H1 (cell line): ENCODE measurements at regions not wholly inside any gene's neighbourhood (a gene's known extent, or its start where the extent isn't known, plus 50 kb on each side); places are given as distances from the start of the nearest gene placed in this dataset.
"Not testable (repeated sequence)": the region's sequence is repeated elsewhere in the genome, so short reads cannot be mapped to it uniquely, and the experiment has no call there.

ENCODE experiments used
- EZH2 ChIP-seq: fragments of 200-600 bp; sonication (generic); IDR thresholded peaks from 2 replicates; pipeline ENCODE4 v1.7.1; 2012; ENCODE audit warnings: low read depth, mild to moderate bottlenecking, moderate library complexity, low read length, inconsistent platforms; ENCODE audit not compliant: severe bottlenecking
- TF ChIP-seq, protein P1 (sequence below), 3 experiments: IDR thresholded peaks; 1 replicate in 2 of 3; 2 replicates in 1 of 3; pipeline versions ENCODE4 v1.5.1 to v1.6.1; 2011; ENCODE audit warnings: low read length in 3 of 3, mild to moderate bottlenecking in 3 of 3, inconsistent platforms in 2 of 3, low read depth in 1 of 3, moderate library complexity in 1 of 3; ENCODE audit not compliant: insufficient read depth in 1 of 3; ENCODE audit errors: control extremely low read depth in 1 of 3

DNA sequence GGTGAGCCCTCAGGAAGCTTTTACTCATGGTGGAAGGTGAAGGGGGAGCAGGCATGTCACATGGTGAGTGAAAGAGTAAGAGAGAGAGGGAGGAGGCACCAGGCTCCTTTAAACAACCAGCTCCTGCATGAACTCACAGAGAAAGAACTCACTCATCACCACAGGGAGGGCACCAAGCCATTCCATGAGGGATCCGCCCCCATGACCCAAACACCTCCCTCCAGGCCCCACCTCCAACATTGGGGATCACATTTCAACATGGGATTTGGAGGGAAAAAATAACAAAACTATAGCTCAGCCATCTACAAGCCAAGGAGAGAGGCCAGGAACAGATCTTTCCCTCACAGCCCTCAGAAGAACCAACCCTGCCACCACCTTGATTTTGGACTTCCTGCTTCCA is 153.9 kb downstream of the GOLGA8K start:
- not testable (repeated sequence) for TF ChIP-seq EZH2
- TF ChIP-seq, protein P1, sequence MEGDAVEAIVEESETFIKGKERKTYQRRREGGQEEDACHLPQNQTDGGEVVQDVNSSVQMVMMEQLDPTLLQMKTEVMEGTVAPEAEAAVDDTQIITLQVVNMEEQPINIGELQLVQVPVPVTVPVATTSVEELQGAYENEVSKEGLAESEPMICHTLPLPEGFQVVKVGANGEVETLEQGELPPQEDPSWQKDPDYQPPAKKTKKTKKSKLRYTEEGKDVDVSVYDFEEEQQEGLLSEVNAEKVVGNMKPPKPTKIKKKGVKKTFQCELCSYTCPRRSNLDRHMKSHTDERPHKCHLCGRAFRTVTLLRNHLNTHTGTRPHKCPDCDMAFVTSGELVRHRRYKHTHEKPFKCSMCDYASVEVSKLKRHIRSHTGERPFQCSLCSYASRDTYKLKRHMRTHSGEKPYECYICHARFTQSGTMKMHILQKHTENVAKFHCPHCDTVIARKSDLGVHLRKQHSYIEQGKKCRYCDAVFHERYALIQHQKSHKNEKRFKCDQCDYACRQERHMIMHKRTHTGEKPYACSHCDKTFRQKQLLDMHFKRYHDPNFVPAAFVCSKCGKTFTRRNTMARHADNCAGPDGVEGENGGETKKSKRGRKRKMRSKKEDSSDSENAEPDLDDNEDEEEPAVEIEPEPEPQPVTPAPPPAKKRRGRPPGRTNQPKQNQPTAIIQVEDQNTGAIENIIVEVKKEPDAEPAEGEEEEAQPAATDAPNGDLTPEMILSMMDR (IDR thresholded peaks at IDR 0.05; ENCODE audit: control extremely low read depth in 1 of 3, insufficient read depth in 1 of 3, low read depth in 1 of 3, low read length in 3 of 3), result not testable (repeated sequence)
